UCSD-AML1 (cell line): ENCODE measurements at regions not wholly inside any gene's neighbourhood (a gene's known extent, or its start where the extent isn't known, plus 50 kb on each side); places are given as distances from the start of the nearest gene placed in this dataset.
A peak's percentile ranks its signal among the peaks of the same experiment; 100 is the strongest.
"Not testable (repeated sequence)": the region's sequence is repeated elsewhere in the genome, so short reads cannot be mapped to it uniquely, and the experiment has no call there.

Experiments used
- DNase-seq: peaks from one replicate; lab custom pipeline; 2025; ENCODE audit not compliant: unreplicated experiment; lab: John Stamatoyannopoulos, UW

DNA sequence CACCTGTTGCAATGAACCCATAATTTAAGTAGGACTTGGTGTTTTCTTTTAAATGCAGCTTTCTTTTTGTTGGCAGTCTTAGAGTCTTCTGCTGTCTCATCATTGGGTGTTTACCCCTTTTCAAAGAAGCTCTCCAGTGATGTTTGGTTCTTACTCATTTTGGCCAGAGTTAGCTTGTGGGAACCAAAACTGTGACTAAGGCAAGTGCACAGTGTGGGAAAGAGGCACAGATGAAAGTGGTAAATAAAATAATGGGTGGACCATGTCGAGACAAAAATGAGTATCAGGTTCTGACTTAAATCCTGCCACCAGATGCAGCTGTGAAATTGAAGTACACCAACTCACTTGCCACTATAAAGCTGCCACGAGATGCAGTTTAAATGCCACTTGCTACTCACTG is 615.4 kb upstream of the MIS18BP1 start:
- no peak for DNase-seq

DNA sequence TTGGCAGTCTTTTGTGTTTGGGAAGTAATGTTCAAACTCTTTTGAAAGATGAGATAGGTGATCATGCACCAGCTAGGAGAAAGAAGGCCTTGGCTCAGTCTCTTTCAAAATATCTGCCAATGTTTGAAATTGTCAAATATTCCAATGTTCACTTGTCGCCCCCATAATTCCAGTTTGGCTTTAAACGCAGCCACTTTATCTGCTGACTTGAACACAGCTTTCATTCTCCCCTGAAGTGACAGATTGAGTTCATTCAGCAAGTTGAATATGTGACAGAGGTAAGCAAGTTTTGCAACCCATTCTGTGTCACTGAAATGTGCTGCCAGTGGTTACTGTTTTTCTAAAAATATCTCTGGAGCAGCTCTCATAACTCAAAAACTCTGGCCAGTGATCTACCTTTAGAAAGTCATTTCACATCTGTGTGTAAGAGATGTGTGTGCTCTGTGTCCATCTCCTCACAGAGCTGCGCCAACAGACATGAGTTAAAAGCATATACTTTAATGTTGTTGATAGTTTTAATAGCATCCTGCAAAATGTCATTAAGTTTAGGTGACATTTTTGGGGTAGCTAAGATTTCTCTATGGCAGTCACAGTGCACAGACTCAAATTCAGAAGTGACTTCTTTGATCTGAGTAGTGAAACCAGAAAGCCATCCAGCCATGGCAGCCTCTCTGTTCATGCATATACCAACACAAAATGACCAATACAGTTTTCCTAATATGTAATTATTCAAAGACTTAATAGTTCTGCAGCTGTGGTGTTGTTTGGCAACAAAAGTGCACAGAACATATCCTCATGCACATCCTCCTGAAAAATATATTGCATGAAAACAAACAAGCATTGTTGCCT is 614.3 kb upstream of the MIS18BP1 start:
- no peak for DNase-seq

DNA sequence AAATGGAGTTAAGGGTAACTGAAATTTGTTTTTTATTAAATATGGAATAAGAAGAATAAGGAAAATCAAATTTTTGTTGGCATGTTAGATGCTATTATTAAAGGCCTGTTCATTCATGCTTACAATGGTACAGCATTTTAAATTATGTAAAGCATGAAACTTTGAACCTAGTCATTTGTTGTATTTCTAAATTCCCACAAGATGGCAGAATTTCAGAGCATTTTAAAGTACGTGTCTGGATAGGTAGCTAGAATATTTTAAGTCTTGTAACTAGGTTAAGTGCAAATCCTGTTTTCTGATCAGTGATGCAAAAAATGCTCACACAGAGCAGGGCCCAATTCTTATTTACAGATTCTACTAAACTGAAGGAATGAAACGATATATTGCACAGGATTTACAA is 585.6 kb upstream of the MIS18BP1 start:
- no peak for DNase-seq

DNA sequence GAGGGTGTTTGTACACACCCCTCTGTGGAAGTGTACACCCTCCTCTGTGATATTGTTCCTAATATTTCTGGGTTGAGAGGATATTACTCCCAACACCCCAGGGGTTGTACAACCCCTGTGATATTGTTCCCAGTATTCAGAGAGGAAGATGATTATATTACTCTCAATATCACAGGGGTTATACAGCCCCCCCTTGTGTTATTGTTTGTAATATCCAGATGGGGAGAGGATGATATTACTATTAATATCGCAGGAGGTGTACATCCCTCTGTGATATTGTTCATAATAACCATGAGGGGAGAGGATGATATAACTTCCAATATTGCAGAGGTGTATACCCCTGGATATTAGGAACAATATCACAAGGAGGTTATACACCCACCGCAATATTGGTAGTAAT is 566.1 kb upstream of the MIS18BP1 start:
- DNase-seq: no peak

DNA sequence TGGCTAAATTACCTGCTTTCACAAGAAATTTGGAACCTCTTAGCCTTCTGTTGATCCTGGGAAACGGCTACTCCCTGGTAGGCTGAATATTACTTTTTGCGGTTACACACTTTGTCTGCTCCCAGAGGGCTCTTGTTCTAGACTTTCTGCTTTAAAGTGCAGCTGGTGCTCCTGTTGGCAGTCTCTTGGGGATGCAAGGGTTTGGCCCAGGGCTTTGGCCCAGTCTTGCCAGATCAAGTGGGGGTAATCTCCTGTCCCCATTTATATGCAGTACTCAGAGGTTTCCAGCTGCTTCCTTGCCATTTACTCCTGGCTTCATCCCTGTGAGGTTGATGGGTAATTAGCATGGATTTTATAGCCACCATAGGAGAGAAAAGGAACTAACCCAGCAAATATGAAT is 558.2 kb upstream of the MIS18BP1 start:
- peak; percentile 1 for DNase-seq

DNA sequence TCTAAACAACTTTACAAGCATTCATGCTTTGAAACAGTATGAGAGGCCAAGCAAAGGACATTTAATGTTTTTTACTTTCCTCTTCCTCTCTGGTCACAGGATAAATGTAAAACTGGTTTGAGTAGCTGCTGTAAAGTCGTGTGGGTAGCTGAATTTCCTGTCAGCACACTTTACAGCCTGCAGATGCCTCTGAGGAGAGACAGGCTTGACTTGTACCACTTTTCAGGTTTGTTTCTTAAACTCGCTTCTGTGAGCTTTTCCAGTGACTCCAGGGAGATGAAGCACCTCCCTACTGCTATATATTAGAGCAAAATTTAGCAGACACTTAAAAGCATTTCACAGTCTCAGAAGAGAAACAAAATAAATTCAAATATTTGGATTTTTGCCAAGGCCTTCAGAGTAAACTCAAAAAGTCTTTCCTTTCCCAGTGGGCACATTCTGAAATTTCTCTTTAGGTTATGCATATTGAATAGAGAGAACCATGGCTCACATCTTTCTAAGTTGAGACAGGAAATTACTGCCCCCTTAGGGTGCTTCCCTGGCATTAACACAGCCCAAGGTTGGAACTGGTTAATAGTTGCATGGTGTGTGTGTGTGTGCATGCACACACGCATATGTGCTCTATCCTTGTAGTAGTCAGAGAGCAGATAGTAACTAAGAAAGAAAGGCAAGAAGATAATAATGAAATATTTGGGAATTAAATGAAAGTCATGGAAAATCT is 557.3 kb upstream of the MIS18BP1 start:
- DNase-seq: no peak

DNA sequence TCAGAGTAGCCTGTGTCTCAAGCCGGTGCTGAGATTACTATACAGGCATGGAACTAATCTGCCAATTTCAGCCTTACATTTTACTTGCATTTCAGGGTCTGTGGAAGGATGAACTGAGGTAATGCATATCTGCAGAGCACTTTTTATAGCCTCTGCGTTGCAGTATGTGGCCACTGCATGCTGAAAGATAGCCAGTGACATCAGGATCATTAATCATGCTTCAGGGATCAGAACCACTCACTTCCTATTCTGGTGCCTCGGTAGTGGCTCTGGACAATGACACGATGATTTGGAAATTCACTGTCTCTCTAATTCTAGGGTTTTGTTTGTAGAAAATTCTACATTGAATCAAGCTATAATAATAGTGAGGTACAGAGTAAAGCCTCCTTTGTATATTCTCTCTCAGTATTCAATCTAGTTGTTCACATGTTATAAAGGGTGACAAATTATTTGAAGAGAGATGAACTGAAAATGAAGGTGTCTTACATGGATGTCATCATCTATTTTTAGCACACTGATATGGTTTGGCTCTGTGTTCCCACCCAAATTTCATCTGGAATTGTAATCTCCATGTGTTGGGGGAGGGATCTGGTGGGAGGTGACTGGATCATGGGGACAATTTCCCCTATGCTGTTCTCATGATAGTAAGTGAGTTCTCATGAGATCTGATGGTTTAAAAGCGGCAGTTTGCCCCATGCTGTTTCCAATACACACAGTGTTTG is 554.3 kb upstream of the MIS18BP1 start:
- no peak for DNase-seq

DNA sequence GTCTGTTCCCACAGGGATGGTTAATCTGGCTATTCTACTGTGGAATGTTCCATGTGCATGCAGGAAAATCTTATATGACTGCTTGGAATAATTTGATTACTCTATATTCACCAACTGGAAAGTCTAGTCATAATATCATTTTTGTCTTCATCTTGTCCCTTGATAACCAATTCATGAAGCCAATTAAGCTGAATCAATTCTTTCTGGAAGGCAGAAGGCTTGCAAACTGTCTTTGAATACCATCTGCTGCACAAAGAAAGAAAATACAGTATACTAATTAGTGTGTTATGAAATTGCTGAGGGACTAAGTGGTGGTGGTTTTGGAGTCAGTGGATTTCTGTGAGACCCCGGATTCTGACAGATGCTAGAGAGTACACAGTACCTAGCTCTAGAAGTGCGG is 546.5 kb upstream of the MIS18BP1 start:
- DNase-seq: no peak

DNA sequence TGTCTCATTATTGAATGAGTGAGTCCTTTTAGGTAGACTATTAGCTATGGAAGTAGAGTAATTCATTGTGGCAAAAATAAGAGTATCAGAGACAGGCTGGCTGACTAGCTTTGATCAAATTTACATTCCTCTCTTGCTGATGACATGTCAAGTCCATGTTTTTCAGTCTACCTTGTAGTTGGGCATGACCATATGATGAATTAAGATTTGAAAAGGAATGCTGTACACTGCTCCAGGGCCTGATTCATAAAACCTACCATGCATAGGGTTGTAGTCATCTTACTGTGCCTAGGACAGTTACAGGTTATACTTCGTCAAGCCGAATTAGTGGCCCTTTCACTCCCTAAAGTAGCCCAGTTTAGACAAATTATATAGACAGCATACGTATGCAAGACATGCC is 545.7 kb upstream of the MIS18BP1 start:
- no peak for DNase-seq

DNA sequence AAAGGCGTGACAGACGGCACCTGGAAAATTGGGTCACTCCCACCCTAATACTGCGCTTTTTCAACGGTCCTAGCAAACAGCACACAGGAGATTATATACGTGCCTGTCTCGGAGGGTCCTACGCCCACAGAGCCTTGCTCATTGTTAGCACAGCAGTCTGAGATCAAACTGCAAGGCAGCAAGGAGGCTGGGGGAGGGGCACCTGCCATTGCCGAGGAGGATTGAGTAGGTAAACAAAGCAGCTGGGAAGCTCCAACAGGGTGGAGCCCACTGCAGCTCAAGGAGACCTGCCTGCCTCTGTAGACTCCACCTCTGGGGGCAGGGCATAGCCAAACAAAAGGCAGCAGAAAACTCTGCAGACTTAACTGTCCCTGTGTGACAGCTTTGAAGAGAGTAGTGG is 543.0 kb upstream of the MIS18BP1 start:
- DNase-seq: not testable (repeated sequence)

DNA sequence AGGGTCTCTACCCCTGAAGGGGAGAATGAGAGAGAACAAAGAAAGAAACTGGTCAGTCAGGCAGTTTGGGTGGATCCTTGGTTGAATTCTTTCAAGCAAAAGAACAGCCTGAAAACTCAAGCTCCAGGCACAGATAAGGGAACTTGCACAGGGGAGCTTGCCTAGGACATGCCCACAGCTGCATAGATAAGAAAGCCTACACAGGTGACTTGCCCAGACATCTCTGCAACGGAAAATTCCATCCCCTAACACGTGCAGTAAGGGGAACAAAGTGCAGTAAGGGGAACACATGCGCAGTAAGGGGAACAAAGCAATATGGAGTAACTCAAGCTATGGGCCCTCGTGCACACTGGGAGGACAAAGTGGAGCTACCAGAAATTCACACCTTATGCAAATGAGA is 540.1 kb upstream of the MIS18BP1 start:
- DNase-seq: peak; percentile 1

DNA sequence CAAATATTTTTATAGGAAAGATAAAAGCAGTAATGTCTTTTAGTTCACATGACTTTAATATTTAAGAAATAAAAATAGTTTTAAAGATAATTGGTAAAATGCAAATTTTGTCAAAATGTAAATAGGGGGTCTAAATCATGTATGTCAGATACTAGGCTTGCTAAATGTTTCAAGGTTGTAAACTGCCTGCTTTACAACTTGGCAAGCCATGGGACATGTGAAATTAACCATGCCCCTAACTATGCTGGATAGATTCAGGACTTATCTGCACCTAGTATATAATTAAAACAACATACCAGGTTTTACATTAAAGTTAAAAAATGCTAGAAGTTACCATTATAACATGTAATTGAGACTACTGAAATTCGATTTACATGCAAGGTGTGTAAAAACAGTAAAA is 537.3 kb upstream of the MIS18BP1 start:
- no peak for DNase-seq

DNA sequence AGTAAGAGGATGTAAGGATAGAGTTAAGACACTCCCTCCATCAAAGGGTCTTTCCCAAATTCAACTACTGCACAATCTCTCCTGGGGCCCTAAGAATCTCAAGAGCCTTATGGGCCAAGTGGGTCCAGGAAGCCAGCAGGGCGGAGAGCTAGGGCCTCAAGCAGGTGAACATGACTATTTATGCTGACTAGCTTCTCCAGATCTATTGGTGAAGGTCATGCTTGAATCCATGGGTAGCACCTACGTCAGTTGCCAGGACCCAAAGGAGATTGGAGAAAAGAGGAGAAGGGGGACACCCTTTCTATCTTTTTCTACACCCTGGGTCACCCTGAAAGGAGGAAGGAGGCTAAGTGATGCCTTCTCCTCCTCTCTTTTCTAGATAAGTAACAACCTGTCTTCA is 534.2 kb upstream of the MIS18BP1 start:
- DNase-seq: no peak

DNA sequence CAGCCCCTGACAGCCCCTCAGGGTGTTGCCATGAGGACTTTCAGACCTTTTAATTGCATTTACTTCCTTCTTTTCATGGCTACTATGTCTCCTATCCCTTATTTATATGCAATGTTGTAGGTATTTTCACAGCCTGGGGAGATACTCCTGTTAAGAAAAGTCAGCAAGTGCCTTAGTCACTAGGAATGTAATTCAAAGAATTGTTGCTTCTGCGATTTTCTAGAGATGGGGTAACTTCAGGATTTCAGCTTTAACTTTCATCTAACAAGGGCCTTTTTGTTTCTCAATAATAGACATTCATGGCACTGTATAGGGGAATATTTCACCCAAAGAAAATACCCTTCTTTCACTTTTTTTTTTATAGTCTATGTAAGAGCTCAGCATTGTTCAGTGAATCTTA is 533.3 kb upstream of the MIS18BP1 start:
- DNase-seq: no peak

DNA sequence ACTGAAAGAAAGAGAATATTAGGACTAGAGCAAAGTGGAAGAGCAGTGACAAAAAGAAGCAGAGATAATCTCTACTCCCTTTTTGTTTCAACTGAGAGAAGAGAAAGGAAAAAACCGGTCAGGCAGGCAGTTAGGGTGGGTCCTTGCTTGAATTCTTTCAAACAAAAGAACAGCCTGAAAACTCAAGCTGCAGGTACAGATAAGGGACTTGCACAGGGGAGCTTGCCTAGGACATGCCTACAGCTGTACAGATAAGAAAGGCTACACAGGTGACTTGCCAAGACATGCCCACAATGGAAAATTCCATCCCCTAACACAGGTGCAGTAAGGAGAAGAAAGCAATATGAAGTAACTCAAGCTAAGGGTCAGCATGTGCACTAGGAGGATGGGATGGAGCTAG is 532.2 kb upstream of the MIS18BP1 start:
- no peak for DNase-seq

DNA sequence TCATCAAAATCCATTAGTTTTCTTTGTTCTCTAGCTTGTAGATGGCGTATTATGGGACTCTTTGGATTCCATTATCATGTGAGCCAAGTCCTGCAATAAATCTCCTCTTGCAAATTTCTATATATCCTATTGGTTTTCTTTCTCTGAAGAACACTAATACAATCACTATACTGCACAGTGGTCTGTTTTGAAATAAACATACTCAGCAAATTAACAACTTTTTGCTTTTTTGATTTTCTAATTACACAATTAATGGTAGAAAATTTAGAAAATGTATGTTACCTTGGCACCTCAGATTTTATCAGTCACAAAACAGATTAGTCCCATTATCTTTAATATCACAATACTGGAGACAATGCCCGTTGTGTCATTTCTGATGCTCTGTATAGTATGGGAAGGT is 513.2 kb upstream of the MIS18BP1 start:
- no peak for DNase-seq

DNA sequence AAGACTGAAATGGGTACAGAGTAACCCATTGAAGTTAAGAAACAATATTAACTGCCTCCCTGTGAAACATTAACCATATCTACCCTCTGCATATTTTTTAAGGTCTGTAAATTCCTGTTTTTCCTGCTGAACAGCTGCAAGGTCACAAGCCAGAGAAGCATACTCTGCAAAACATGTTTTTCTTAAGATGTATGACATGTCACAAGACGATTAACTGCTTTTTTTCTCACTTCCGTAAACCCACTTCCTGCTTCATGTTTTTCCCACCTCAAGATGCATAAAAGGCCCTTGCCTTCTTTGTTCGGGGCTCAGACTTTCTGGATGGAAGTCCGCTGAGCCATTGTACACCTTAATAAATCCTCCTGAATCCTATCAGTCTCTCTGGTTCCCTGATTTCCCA is 504.7 kb upstream of the MIS18BP1 start:
- no peak for DNase-seq

DNA sequence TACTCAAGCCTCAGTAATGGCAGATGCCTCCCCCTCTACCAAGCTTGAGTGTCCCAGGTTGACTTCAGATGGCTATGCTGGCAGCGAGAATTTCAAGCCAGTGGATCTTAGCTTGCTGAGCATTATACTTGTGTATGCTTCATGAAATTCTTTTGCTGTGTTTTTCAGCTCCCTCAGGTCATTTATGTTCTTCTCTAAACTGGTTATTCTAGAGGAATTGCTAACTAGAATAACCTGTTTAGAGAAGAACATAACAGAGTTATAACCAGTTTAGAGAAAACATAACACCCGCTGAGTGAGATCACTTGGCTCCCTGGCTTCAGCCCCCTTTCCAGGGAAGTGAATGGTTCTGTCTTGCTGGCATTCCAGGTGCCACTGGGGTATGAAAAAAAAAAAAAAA is 503.4 kb upstream of the MIS18BP1 start:
- not testable (repeated sequence) for DNase-seq

DNA sequence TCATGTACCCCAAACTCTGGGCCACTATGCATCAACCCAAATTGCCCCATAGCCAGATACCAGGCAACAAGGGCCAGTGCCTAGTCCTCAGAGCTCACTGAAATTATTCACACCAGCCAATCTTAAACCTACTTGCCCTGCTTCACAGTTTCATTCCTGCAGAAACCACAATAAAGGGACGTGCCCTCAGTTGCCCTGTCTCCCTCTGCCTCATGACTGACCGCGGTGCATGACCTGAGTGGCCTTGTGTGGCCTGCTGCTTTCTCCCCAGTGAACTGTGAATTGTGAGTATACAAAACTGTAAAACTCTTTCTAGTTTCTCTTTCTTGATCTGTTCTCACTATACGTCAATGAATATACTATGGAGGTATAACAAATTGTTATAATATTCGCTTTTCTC is 490.9 kb upstream of the MIS18BP1 start:
- no peak for DNase-seq

DNA sequence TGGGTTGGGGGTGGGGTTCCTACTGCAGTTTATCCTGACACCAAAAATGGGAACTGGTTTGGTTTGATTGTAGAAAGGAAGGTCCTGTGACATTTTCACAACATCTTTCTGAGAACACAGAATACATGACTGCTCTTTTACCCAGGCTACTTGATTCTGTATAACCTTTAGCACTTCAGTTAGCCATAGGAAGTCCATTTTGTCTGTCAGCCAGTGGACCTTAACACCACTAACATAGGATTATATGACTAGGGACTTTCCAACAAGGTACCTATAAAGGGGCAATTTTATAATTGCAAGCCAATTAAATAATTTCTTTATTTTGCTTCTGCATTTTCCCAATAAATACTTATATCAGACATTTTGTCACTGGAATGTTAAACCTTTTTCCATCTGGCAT is 489.2 kb upstream of the MIS18BP1 start:
- DNase-seq: no peak

DNA sequence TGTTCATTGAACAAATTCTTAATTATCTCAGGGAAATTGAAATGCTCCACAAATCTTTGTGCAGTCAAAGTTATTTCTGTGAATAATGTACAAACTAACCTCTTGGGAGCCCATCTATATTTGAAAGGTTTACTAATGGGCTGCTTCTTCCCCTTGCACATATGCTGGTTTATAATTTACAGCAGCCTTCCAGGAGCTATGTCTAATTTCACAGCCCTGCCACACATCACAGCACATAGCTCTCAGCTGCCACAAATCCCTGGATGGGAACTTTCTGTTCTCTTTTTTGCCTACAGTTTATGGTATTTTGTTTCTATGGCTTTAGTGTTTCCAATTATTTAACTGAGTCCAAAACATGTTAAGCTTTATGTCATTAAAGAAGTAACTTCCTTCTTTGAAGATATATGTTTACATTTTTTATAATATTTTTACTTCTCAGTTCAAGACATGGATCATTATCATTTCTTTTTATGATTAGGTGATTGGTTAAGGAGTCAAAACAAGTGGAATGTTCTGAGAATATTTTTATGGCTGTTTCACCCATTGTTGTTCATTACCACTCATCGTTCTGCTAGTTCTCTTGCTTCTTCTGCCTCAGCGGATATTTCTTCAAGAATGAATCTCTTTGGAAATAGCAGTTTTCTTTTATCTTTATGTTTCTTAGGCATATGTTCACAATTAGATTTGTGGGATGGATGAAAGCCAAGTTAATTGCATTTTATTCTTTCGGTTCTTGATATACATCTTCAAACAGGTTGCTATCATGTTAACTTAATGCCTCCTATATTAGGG is 475.6 kb upstream of the MIS18BP1 start:
- DNase-seq: no peak
